HG02840 (cell line): ENCODE measurements at regions not wholly inside any gene's neighbourhood (a gene's known extent, or its start where the extent isn't known, plus 50 kb on each side); places are given as distances from the start of the nearest gene placed in this dataset.
"Not testable (repeated sequence)": the region's sequence is repeated elsewhere in the genome, so short reads cannot be mapped to it uniquely, and the experiment has no call there.

Experiments used
- ATAC-seq: cut with Tn5 transposase; IDR thresholded peaks from one replicate; pipeline ENCODE4 v1.9.1; 2021; ENCODE audit warnings: mild to moderate bottlenecking, moderate library complexity, moderate number of reproducible peaks; ENCODE audit not compliant: unreplicated experiment, low FRiP score

- ATAC-seq, result no peak
These were observed 140.9 kb downstream of the RNF144B start for GRCh38 chr6:18527836-18528743.

DNA sequence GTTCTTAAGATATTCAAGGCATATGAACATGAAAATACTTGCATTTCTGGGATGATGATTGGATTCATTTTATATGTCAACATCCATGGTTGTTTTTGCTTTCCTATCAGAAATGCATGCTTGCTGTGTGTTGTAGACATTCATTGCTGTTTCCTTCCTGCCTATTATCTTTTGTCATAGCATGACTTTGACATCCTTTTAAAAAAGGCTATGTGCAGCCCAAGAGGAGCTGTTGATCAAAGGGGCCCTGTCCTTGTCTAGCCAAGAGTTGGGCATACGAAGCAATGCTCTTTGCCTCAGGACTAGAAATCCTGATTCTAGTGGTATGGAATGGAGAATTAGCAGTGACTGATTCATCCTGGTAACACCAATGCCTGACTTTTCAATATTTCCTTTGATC lies 143.1 kb downstream of the RNF144B start:
- no peak for ATAC-seq

GRCh38 chr6:18532139-18532538 lies 145.0 kb downstream of the RNF144B start:
- no peak for ATAC-seq

GRCh38 chr6:18533793-18534192 lies 146.6 kb downstream of the RNF144B start:
- ATAC-seq, result no peak

- no peak for ATAC-seq
These were observed 149.5 kb downstream of the RNF144B start for GRCh38 chr6:18536591-18537055.

- no peak for ATAC-seq
These were observed 151.2 kb downstream of the RNF144B start for GRCh38 chr6:18538315-18538714.

GRCh38 chr6:18543051-18543450 lies 155.9 kb downstream of the RNF144B start:
- no peak for ATAC-seq

DNA sequence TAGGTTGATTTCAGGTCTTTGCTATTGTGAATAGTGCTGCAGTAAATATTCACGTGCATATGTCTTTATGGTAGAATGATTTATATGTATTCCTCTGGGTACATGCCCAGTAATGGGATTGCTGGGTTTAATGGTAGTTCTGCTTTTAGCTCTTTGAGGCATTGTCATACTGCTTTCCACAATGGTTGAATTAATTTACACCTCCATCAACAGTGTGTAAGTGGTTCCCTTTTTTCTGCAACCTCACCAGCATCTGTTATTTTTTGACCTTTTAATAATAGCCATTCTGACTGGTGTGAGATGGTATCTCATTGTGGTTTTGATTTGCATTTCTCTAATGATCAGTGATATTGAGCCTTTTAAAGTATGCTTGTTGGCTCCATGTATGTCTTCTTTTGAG lies 158.0 kb downstream of the RNF144B start:
- ATAC-seq, result not testable (repeated sequence)

DNA sequence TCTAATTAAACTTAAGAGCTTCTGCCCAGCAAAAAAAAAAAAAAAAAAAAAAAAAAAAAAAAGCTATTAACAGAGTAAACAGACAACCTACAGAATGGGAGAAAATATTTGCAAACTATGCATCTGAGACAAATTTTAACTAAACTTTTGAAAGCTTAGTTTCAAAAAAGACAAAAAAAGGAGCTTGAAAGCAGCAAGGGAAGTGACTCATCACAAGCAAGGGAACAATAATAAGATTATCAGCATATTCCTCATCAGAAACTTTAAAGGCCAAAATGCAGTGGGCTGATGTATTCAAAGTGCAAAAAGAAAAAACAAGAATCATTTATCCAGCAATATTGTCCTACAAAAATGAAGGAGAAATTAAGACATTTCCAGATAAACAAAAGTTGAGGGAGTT lies 158.6 kb downstream of the RNF144B start:
- ATAC-seq, result no peak

GRCh38 chr6:18550119-18550518 lies 163.0 kb downstream of the RNF144B start:
- no peak for ATAC-seq

- no peak for ATAC-seq
These were observed 164.1 kb downstream of the RNF144B start for GRCh38 chr6:18551228-18551627.

- ATAC-seq, result no peak
These were observed 168.6 kb downstream of the RNF144B start for GRCh38 chr6:18555750-18556149.

DNA sequence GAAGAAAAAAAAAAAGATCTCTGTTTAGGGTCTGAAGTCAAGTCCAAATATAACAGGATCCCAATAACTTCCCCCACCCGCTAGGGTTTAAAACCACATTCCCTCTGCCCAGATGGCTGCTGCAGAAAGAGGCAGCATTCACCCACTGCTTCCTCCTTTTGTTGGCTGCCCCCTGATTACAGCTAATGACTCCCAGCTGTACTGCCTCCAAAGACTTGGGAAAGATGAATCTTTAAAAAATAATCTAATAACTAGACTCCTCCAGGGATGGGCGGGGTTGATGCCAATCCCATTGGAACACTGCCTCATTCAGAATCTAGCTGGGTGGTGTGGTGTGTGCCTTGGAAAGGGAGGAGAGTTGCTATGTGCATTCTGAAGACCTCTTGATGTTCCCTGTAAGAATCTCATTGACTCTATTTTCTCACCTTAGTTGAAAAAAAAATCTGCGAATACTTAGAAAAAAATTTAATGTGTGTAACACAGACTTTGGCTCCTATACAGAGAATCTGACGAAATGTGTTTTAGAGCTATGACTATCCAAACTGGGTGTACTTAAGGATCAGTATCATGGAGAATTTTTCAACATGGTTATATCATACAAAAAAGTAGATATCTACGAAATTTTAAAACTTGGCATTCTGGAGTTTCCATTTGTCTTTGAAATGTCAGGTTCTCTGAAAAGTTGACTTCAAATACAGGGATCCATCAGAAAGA lies 174.0 kb downstream of the RNF144B start:
- no peak for ATAC-seq

- no peak for ATAC-seq
These were observed 175.6 kb downstream of the RNF144B start for GRCh38 chr6:18562726-18563125.

DNA sequence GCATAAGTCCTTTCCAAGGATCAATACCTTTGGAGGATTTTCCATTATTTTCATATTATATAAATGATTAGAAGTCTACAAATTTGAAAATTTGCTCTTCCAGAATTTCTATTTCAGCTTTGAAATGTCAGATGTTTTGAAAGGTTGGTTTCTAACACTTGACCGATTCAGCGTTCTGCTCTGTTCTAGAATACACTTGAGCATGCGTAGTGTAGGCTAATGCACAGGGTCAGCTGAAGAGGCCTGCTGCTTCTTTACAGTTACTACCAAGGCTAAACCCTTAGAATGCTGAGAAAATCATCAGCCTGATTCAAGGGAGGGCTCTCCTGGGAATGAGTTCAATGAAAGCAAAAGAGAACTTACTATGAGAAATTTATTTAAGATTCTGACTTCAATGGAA lies 177.6 kb downstream of the RNF144B start:
- no peak for ATAC-seq

GRCh38 chr6:18565231-18565630 lies 178.1 kb downstream of the RNF144B start:
- ATAC-seq, result no peak

DNA sequence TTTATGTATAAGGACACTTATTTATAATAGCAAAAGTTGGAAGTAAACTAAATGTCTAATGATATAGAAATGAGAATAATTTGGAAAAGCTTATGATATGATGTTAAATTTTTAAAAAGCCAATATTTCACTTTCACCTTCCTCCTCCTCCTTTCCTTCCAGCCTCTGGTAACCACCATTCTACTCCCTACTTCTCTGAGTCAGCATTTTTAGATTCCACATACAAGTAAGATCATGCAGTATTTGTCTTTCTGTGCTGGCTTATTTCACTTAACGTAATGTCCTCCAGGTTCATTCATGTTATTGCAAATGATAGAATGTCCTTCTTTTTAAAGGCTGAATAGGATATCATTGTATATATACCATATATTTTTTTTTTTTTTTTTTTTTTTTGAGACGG lies 180.2 kb downstream of the RNF144B start:
- ATAC-seq, result no peak

DNA sequence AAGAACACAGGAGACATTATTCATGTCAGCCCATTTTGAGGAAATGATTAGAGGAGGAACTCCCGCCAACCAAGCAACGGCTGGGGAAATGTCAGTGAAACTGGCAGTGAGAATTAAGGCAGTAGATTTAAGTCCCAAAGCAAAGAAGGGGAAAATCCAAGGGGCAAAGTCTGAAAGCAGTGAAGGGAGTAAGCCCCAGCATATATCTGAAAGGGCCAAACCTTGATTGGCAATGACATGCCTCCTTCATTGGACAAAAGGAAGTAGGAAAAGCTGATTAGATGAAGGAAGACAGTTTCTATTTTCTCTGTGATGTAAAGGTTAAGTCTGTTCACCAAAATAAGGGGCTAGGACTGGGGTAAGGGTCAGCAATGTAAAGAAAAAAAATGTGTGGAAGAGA lies 190.3 kb downstream of the RNF144B start:
- ATAC-seq, result no peak

DNA sequence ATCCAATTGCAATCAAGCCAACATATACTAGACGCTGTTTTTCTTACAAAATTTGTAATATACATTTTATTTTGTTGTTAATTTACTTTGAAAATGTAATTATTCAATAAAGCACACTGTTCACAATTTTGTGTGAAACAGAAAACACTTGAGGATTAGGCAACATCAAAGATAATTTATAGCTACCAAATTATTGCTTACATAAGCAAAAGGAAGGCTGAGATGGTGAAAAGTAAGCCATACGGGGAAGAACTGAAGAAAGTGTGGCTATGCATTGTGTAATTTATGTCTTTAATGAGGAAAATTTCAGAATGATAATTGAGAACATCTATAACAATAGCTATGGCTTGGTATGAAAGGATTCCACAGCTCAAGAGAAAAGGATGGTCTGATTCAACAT lies 192.0 kb downstream of the RNF144B start:
- ATAC-seq, result no peak

- ATAC-seq, result no peak
These were observed 192.7 kb downstream of the RNF144B start for GRCh38 chr6:18579869-18580268.

DNA sequence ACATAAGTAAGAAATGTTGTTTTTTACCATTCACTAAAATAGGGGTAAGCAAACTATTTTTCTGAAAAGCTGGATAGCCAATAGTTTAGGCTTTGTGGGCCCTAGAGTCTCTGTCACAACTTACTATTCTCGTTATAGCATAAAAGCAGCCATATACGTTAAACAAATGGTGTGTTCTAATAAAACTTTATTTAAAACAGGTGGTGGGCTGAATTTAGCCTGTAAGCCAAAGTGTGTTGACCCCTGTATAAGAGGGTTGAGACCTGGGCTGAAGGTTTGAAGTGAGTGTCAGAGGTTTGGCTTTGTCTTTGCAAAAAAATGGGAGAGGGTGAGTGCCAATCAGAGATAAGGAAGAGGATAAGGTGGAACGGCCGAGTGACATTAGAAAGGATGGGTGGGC lies 197.2 kb downstream of the RNF144B start:
- ATAC-seq, result no peak
